Epithelial cell of esophagus (primary cell): ENCODE measurements at regions not wholly inside any gene's neighbourhood (a gene's known extent, or its start where the extent isn't known, plus 50 kb on each side); places are given as distances from the start of the nearest gene placed in this dataset.

ENCODE experiments used
- DNase-seq: peaks from one replicate; pipeline ENCODE4 v3.0.0; 2010; ENCODE audit warnings: low read depth
- H3K4me3 ChIP-seq: 2 replicates; pipeline ENCODE4 v1.5.1; 2011; ENCODE audit warnings: mild to moderate bottlenecking, low read length, control low read depth
- TF ChIP-seq, protein P1 (sequence below): IDR thresholded peaks from 2 replicates; pipeline ENCODE4 v1.5.1; 2011; ENCODE audit warnings: low read depth, mild to moderate bottlenecking, low read length, control low read depth, inconsistent platforms; ENCODE audit not compliant: insufficient read depth; ENCODE audit errors: missing control alignments

DNA sequence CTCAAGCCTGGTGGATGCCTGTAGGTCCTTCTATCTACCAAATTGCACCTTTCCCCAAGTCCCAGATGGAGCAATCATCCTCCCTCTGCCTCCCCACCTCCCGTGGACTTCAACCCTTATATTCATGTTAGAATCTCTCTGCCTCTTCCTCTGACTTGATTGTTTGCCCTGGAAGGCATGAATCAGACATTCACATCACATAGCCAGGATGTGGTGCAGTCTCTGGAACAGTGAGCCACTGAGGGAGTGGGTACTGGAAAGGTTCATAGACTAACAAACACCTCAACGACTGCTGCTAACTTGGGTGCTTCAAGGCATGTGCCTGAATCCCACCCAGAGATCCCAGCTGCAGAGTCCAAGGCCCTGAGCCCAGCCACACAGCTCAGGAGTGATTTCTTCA, 494.0 kb downstream of the TNS3 start:
- TF ChIP-seq, protein P1, sequence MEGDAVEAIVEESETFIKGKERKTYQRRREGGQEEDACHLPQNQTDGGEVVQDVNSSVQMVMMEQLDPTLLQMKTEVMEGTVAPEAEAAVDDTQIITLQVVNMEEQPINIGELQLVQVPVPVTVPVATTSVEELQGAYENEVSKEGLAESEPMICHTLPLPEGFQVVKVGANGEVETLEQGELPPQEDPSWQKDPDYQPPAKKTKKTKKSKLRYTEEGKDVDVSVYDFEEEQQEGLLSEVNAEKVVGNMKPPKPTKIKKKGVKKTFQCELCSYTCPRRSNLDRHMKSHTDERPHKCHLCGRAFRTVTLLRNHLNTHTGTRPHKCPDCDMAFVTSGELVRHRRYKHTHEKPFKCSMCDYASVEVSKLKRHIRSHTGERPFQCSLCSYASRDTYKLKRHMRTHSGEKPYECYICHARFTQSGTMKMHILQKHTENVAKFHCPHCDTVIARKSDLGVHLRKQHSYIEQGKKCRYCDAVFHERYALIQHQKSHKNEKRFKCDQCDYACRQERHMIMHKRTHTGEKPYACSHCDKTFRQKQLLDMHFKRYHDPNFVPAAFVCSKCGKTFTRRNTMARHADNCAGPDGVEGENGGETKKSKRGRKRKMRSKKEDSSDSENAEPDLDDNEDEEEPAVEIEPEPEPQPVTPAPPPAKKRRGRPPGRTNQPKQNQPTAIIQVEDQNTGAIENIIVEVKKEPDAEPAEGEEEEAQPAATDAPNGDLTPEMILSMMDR = no peak
- DNase-seq = peak; percentile 47
- no peak overlapping the region for H3K4me3 ChIP-seq

DNA sequence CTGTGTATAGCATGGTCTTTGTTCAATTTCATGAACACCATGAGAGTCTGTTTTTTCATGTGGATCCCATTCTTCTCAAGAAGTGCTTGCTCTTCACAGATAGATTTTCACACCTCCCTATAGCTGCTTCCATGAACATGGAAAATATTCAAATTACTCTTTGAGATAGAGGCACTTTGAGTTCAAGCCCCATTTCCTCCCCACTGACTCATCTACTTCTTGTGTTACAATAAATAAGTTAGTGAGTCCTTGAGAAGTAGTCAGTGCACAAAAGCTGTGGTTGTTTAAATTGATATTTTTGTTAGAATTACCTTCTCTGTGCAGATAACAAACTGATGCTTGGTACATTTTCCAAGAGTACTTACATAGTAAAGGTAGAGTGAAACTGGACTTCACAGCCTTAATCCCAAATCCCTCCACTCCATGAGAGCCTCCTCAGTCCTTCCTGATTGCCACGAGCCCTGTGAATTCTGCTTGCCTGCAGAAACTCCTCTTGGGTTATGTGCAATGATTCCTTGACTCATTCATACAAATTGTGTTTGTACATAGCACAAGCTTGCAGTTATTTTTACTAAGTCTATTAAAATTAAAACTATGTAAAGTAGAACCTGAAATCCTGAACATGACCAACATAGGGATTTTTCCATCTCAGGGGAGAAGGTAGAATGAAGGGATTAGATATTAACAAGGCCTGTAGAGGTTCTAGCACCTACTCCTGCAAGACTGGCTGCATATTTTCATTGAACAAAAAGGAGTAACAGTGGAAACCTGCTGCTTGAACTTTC, 496.2 kb downstream of the TNS3 start:
- no peak for DNase-seq
- TF ChIP-seq, protein P1 = no peak
- H3K4me3 ChIP-seq = no peak overlapping the region

DNA sequence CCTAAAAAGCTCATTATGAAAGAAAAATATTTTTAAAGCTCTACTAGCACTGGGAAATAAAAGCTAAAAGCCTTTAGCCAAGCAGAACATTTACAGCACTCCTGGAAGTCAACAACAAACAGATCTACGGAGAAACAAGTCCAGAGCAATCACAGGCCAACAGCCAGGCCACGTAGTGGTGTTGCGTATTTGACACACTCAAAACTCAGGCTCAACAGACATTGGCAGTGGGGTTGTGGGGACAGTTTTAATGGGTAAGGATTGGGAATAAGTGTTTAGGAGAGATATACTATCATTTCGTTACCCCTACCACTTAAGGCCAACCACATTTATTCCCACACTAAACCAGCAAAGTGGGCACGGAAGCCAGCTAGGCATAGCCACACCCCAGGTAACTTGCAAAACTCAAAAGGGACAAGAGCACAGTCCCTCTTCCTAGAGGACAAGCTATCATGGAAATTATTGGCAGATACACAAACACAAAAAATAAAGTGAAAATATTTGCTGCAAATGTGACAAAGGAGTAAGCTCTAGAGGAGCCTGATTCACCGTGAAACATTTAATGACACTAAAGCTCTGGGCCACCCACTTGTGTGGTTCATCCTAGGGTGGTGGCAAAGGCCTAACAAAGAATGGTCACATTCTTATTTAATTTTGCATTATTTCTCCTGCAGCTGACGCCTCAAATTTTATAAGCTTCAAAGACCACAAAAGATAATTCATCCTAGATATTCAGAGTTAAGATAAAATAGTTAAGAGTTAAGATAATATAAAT, 498.2 kb downstream of the TNS3 start:
- DNase-seq = no peak
- TF ChIP-seq, protein P1 = no peak
- H3K4me3 ChIP-seq = no peak overlapping the region

DNA sequence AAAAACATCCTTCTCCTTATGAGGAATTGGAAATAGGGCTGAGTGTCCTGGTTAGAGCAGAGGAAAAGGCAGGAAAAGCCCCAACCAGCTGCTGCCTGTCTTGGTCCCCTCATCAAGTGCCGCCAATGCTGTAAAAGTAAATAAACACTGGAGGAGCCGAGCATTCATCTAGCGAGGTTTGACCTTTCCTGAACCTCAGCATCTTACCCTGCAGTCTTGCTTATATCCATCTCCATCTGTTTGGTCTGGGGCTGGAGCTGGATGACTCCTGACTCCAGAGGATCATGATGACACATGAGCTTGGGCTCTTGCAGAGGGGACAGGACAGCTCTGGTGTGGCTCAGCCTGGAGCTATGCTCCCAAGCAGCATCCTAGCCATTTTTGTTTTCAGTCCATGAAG, 501.1 kb downstream of the TNS3 start:
- TF ChIP-seq, protein P1 = no peak
- DNase-seq = no peak
- no peak overlapping the region for H3K4me3 ChIP-seq

DNA sequence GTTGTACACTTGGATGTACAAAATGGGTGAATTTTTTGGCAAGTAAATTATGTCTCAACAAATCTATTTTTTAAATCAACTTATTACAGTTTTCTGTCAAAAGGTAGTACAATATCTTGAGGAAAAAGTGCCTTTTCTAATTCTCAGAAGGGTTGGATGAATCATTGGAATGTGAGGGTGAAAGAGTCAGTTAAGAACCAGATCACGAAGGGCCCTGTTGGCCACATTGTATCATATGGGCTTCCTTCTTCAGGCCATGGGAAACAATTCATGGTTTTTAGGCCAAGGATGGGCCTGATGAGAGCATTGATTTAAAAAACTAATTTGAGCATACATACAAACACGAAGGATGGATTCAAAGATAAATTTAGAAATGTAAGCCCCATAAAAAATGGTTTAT, 503.7 kb downstream of the TNS3 start:
- TF ChIP-seq, protein P1 = no peak
- no peak overlapping the region for H3K4me3 ChIP-seq
- DNase-seq = no peak

DNA sequence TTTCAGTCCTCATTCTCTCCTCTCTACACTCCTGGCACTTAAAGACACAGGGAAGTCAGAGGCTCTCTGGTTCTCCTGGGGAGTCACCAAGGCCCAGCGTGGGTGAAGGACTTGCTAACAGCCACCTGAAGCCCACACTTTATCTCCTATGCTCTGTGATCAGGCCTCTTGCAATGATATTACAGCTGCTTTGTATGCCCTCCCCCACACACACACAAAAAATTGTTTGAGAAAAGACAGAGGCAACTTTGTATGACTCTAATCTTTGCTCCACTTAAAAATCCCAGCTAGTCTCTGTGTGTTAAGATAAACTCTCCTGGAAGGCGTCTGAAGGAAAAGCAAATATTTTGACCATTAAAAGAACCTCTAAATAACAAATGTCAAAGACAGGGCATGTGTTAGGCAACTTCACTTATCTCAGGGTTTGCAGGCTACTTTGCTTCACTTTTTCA, 507.2 kb downstream of the TNS3 start:
- H3K4me3 ChIP-seq = no peak overlapping the region
- TF ChIP-seq, protein P1 = no peak
- no peak for DNase-seq
